Panc1 (cell line): ENCODE measurements at regions not wholly inside any gene's neighbourhood (a gene's known extent, or its start where the extent isn't known, plus 50 kb on each side); places are given as distances from the start of the nearest gene placed in this dataset.

ENCODE experiments used
- ATAC-seq: fragments of 200-7000 bp; cut with Tn5 transposase; 2 replicates; pipeline ENCODE4 v1.9.1; 2020; ENCODE audit warnings: mild to moderate bottlenecking, moderate library complexity
- BruUV-seq: library from RNA; stranded (reverse); fragments of 400-500 nt; replicated peaks from 2 replicates; lab custom pipeline; 2021; lab: Mats Ljungman, UMichigan
- CTCF ChIA-PET: fragments of 300-600 bp; sonication (Branson Sonifier 250); formaldehyde crosslinking; loops from one replicate; lab custom pipeline; 2022; ENCODE audit warnings: antibody characterized with exemption; lab: Charles Lee
- POLR2A ChIA-PET: fragments of 300-600 bp; sonication (Branson Sonifier 250); formaldehyde crosslinking; loops from one replicate; lab custom pipeline; 2022; ENCODE audit warnings: antibody characterized with exemption; lab: Charles Lee
- DNase-seq: peaks from one replicate; pipeline ENCODE4 v3.0.0-alpha.2; 2010; ENCODE audit warnings: low read depth, low spot score
- H3K27ac ChIP-seq: 2 replicates; pipeline ENCODE4 v1.5.1; 2011; ENCODE audit warnings: mild to moderate bottlenecking, low read length, inconsistent platforms
- H3K27me3 ChIP-seq: fragments of 200-500 bp; sonication (Bioruptor generic); 2 replicates; pipeline ENCODE4 v1.6.0; 2014; ENCODE audit warnings: low read length, inconsistent platforms; ENCODE audit not compliant: control insufficient read depth, insufficient read depth
- H3K36me3 ChIP-seq: fragments of 200-500 bp; sonication (Bioruptor generic); 2 replicates; pipeline ENCODE4 v1.5.1; 2014; ENCODE audit warnings: inconsistent platforms, mild to moderate bottlenecking, low read length, moderate library complexity; ENCODE audit not compliant: control insufficient read depth, insufficient read depth
- H3K4me1 ChIP-seq: 2 replicates; pipeline ENCODE4 v1.5.1; 2011; ENCODE audit warnings: inconsistent platforms, mild to moderate bottlenecking, low read length, moderate library complexity; ENCODE audit not compliant: control insufficient read depth, insufficient read depth
- H3K4me3 ChIP-seq, 2 experiments: 2 replicates each; pipeline ENCODE4 v1.5.1; 2011 to 2012; ENCODE audit warnings: low read depth in 2 of 2, low read length in 2 of 2, mild to moderate bottlenecking in 2 of 2, inconsistent platforms in 1 of 2, moderate library complexity in 1 of 2
- H3K9me3 ChIP-seq: fragments of 200-500 bp; sonication (Bioruptor generic); 2 replicates; pipeline ENCODE4 v1.5.1; 2014; ENCODE audit warnings: low read depth, mild to moderate bottlenecking, inconsistent platforms, low read length, moderate library complexity; ENCODE audit not compliant: control insufficient read depth, insufficient read depth
- CTCF ChIP-seq: fragments of 450-650 bp; IDR thresholded peaks from 2 replicates; pipeline ENCODE4 v1.5.1; 2017; ENCODE audit warnings: mild to moderate bottlenecking
- POLR2AphosphoS5 ChIP-seq: IDR thresholded peaks from 2 replicates; pipeline ENCODE4 v1.6.1; 2012; ENCODE audit warnings: mild to moderate bottlenecking, low read depth, low read length, moderate library complexity
- SIN3A ChIP-seq: IDR thresholded peaks from 2 replicates; pipeline ENCODE4 v1.6.1; 2012; ENCODE audit warnings: low read depth, mild to moderate bottlenecking, low read length, moderate library complexity, borderline replicate concordance; ENCODE audit not compliant: insufficient read depth
- TCF7L2 ChIP-seq: IDR thresholded peaks from 2 replicates; pipeline ENCODE4 v1.6.1; 2011; ENCODE audit warnings: mild to moderate bottlenecking, low read depth, low read length, inconsistent platforms
- in situ Hi-C: cut with HindIII; loops from 2 replicates; pipeline ENCODE4 v1.10.0; 2016; ENCODE audit warnings: low sequenced_read_pairs, low pct_unique_long_range_greater_than_20kb
- intact Hi-C: fragments of 100-400 bp; cut with micrococcal nuclease; formaldehyde crosslinking; loops from one replicate; pipeline ENCODE4 v1.10.0; 2022; ENCODE audit not compliant: unreplicated experiment
- TF ChIP-seq, protein P1 (sequence below), 2 experiments: IDR thresholded peaks; 2 replicates each; pipeline ENCODE4 v1.6.1; 2011 to 2012; ENCODE audit warnings: low read depth in 2 of 2, control low read depth in 1 of 2, low read length in 1 of 2, mild to moderate bottlenecking in 1 of 2, moderate library complexity in 1 of 2; ENCODE audit not compliant: insufficient read depth in 1 of 2

GRCh38 chr11:104369761-104370160 is 205.8 kb upstream of the PDGFD start:
- no peaks in the 10 kb centered on the region for H3K36me3 ChIP-seq
- POLR2A ChIA-PET = no interaction called here
- intact Hi-C loops = no loop called here
- H3K4me1 ChIP-seq = no peaks in the 10 kb centered on the region
- no peak for TF ChIP-seq POLR2AphosphoS5
- TF ChIP-seq TCF7L2 = no peak
- TF ChIP-seq CTCF = no peak
- TF ChIP-seq, protein P1, sequence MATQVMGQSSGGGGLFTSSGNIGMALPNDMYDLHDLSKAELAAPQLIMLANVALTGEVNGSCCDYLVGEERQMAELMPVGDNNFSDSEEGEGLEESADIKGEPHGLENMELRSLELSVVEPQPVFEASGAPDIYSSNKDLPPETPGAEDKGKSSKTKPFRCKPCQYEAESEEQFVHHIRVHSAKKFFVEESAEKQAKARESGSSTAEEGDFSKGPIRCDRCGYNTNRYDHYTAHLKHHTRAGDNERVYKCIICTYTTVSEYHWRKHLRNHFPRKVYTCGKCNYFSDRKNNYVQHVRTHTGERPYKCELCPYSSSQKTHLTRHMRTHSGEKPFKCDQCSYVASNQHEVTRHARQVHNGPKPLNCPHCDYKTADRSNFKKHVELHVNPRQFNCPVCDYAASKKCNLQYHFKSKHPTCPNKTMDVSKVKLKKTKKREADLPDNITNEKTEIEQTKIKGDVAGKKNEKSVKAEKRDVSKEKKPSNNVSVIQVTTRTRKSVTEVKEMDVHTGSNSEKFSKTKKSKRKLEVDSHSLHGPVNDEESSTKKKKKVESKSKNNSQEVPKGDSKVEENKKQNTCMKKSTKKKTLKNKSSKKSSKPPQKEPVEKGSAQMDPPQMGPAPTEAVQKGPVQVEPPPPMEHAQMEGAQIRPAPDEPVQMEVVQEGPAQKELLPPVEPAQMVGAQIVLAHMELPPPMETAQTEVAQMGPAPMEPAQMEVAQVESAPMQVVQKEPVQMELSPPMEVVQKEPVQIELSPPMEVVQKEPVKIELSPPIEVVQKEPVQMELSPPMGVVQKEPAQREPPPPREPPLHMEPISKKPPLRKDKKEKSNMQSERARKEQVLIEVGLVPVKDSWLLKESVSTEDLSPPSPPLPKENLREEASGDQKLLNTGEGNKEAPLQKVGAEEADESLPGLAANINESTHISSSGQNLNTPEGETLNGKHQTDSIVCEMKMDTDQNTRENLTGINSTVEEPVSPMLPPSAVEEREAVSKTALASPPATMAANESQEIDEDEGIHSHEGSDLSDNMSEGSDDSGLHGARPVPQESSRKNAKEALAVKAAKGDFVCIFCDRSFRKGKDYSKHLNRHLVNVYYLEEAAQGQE (IDR thresholded peaks at IDR 0.05; ENCODE audit: insufficient read depth in 1 of 2, low read depth in 2 of 2, low read length in 1 of 2) = no peak
- no peak for TF ChIP-seq SIN3A
- in situ Hi-C loops = no loop called here
- CTCF ChIA-PET = no interaction called here
- no peak overlapping the region for H3K27ac ChIP-seq
- BruUV-seq = no TSS peak
- no peaks in the 10 kb centered on the region for H3K27me3 ChIP-seq
- no peak for DNase-seq
- H3K4me3 ChIP-seq = no peak overlapping the region
- no peaks in the 10 kb centered on the region; the same call in 1 of the 2 replicates for H3K9me3 ChIP-seq
- no peak for ATAC-seq

GRCh38 chr11:104366321-104366734 is 202.4 kb upstream of the PDGFD start:
- TF ChIP-seq POLR2AphosphoS5 = no peak
- TF ChIP-seq SIN3A = no peak
- TF ChIP-seq, protein P1 (IDR thresholded peaks at IDR 0.05; ENCODE audit: insufficient read depth in 1 of 2, low read depth in 2 of 2, low read length in 1 of 2) = no peak
- no peak for TF ChIP-seq CTCF
- TF ChIP-seq TCF7L2 = no peak
- H3K27ac ChIP-seq = no peak overlapping the region
- H3K27me3 ChIP-seq = no peaks in the 10 kb centered on the region
- H3K36me3 ChIP-seq = no peaks in the 10 kb centered on the region
- POLR2A ChIA-PET = no interaction called here
- ATAC-seq = no peak
- no peaks in the 10 kb centered on the region for H3K4me1 ChIP-seq
- CTCF ChIA-PET = interaction anchor here (0.6 kb wide), 1 partner anchor 400 kb away, joined by 14 read pairs; no protein-coding TSS in a partner anchor
- no peaks in the 10 kb centered on the region; the same call in 1 of the 2 replicates for H3K9me3 ChIP-seq
- in situ Hi-C loops (no loop called here), intact Hi-C loops (no loop called here)
- BruUV-seq = no TSS peak
- no peak for DNase-seq
- no peak overlapping the region for H3K4me3 ChIP-seq
